Uterus (tissue), 3 donors: ENCODE measurements at regions not wholly inside any gene's neighbourhood (a gene's known extent, or its start where the extent isn't known, plus 50 kb on each side); places are given as distances from the start of the nearest gene placed in this dataset.

Source experiments
- DNase-seq, 2 donors: peaks; one replicate each; pipeline ENCODE4 v3.0.0-alpha.2; 2019 to 2020
- H3K27ac ChIP-seq, 2 donors: fragments of 200-600 bp; sonication (generic); 1 replicate in 1 of 2; 2 replicates in 1 of 2; pipeline ENCODE4 v1.5.1; 2016 to 2018
- H3K27me3 ChIP-seq, 2 donors: fragments of 200-600 bp; sonication (generic); one replicate each; pipeline ENCODE4 v1.5.1; 2018 to 2019; ENCODE audit warnings: control low read depth in 1 of 2
- H3K36me3 ChIP-seq, 2 donors: fragments of 200-600 bp; sonication (generic); one replicate each; pipeline ENCODE4 v1.5.1; 2019; ENCODE audit warnings: control low read depth in 1 of 2
- H3K4me1 ChIP-seq, 2 donors: fragments of 200-600 bp; sonication (generic); one replicate each; pipeline ENCODE4 v1.5.1; 2018 to 2019; ENCODE audit warnings: control low read depth in 1 of 2
- H3K4me3 ChIP-seq, 2 donors: fragments of 200-600 bp; sonication (generic); 1 replicate in 1 of 2; 2 replicates in 1 of 2; pipeline ENCODE4 v1.5.1; 2018 to 2019; ENCODE audit warnings: mild to moderate bottlenecking in 1 of 2
- H3K9me3 ChIP-seq, 2 donors: fragments of 200-600 bp; sonication (generic); one replicate each; pipeline ENCODE4 v1.5.1; 2019; ENCODE audit warnings: control low read depth in 1 of 2
- CTCF ChIP-seq, 4 experiments: fragments of 200-600 bp in 2 of 4; fragments of 450-650 bp in 2 of 4; sonication (generic) in 2 of 4; IDR thresholded peaks; one replicate each; pipeline ENCODE4 v1.5.1; 2016 to 2019; ENCODE audit warnings: antibody characterized with exemption in 4 of 4, mild to moderate bottlenecking in 2 of 4, moderate library complexity in 1 of 4
- POLR2A ChIP-seq, 2 donors: fragments of 450-650 bp; IDR thresholded peaks; one replicate each; pipeline ENCODE4 v1.6.1; 2016; ENCODE audit warnings: antibody characterized with exemption in 2 of 2, mild to moderate bottlenecking in 1 of 2, moderate library complexity in 1 of 2
- intact Hi-C: fragments of 100-400 bp; cut with DNase I; formaldehyde crosslinking; loops from one replicate; pipeline ENCODE4 v1.15.1; 2023; ENCODE audit warnings: low total_unique reads
- donor health status: DM: yes; HTN: yes; CAD: no.

GRCh38 chr10:21197838-21198237, 300.7 kb upstream of the NEBL start:
- H3K27me3 ChIP-seq: no peaks in the 10 kb centered on the region
- no peaks in the 10 kb centered on the region for H3K4me1 ChIP-seq
- intact Hi-C loops: no loop called here
- H3K9me3 ChIP-seq: peaks cover 0 to 4% of the 10 kb centered on the region in 2 donors
- no peak overlapping the region for H3K4me3 ChIP-seq
- no peaks in the 10 kb centered on the region for H3K36me3 ChIP-seq
- DNase-seq: no peak
- TF ChIP-seq POLR2A (IDR thresholded peaks at IDR 0.05) (no peak), CTCF (IDR thresholded peaks at IDR 0.05) (no peak)
- H3K27ac ChIP-seq: no peak overlapping the region

- TF ChIP-seq CTCF (IDR thresholded peaks at IDR 0.05): no peak
- TF ChIP-seq POLR2A (IDR thresholded peaks at IDR 0.05): no peak
- intact Hi-C loops: no loop called here
- no peaks in the 10 kb centered on the region for H3K36me3 ChIP-seq
- no peak overlapping the region for H3K27ac ChIP-seq
- no peaks in the 10 kb centered on the region for H3K27me3 ChIP-seq
- no peak overlapping the region for H3K4me3 ChIP-seq
- H3K9me3 ChIP-seq: peaks cover 0 to 4% of the 10 kb centered on the region in 2 donors
- H3K4me1 ChIP-seq: no peaks in the 10 kb centered on the region
- no peak for DNase-seq
Measured at GRCh38 chr10:21196822-21197395, 299.8 kb upstream of the NEBL start.

GRCh38 chr10:21195252-21195651, 298.1 kb upstream of the NEBL start:
- H3K27ac ChIP-seq: no peak overlapping the region
- no peak for TF ChIP-seq CTCF (IDR thresholded peaks at IDR 0.05)
- TF ChIP-seq POLR2A (IDR thresholded peaks at IDR 0.05): no peak
- peaks cover 0 to 4% of the 10 kb centered on the region in 2 donors for H3K9me3 ChIP-seq
- intact Hi-C loops: no loop called here
- no peak for DNase-seq
- H3K4me1 ChIP-seq: no peaks in the 10 kb centered on the region
- H3K36me3 ChIP-seq: no peaks in the 10 kb centered on the region
- H3K4me3 ChIP-seq: no peak overlapping the region
- H3K27me3 ChIP-seq: no peaks in the 10 kb centered on the region

DNA sequence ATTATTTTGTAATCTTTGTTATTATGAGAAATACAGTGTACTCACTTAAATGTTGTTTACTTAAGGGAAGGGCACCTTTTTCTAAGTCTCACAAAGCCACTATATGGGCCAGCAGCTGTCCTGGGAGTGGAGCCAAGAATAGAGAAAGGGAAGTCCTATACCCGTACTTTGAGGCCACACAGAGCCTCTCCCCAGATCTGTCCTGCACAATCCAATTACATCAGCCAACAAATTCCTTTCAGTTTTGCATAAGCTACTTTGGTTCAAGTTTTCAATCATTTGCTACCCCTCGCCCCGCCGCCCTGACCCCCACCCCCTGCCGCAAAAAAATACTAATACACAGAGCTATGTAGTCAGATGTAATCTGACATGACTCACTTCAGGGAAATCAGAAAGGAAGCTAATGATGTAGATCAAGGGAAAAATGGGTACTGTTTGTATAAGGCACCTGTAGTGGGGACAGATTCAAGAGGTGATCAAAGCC, 297.4 kb upstream of the NEBL start:
- Histone ChIP-seq H3K4me1 (no peaks in the 10 kb centered on the region), H3K36me3 (no peaks in the 10 kb centered on the region), H3K27me3 (no peaks in the 10 kb centered on the region), H3K4me3 (no peak overlapping the region), H3K27ac (no peak overlapping the region), H3K9me3 (peaks cover 0 to 4% of the 10 kb centered on the region in 2 donors)
- TF ChIP-seq POLR2A (IDR thresholded peaks at IDR 0.05): no peak
- no peak for TF ChIP-seq CTCF (IDR thresholded peaks at IDR 0.05)
- no peak for DNase-seq
- intact Hi-C loops: no loop called here

GRCh38 chr10:21193196-21193595, 296.1 kb upstream of the NEBL start:
- Histone ChIP-seq H3K4me1 (no peaks in the 10 kb centered on the region), H3K27ac (no peak overlapping the region), H3K36me3 (no peaks in the 10 kb centered on the region), H3K9me3 (peaks cover 0 to 4% of the 10 kb centered on the region in 2 donors), H3K27me3 (no peaks in the 10 kb centered on the region), H3K4me3 (no peak overlapping the region)
- no peak for DNase-seq
- TF ChIP-seq POLR2A (IDR thresholded peaks at IDR 0.05): no peak
- no peak for TF ChIP-seq CTCF (IDR thresholded peaks at IDR 0.05)
- intact Hi-C loops: no loop called here
